Keratinocyte (primary cell): ENCODE measurements at regions not wholly inside any gene's neighbourhood (a gene's known extent, or its start where the extent isn't known, plus 50 kb on each side); places are given as distances from the start of the nearest gene placed in this dataset.

Source experiments
- EZH2 ChIP-seq: IDR thresholded peaks from one replicate; pipeline ENCODE4 v1.6.1; 2012; ENCODE audit warnings: inconsistent platforms, mild to moderate bottlenecking, low read length, moderate library complexity
- TF ChIP-seq, protein P1 (sequence below), 3 experiments: IDR thresholded peaks in 1 of 3; conservative IDR thresholded peaks in 1 of 3; optimal IDR thresholded peaks in 1 of 3; 2 replicates in 2 of 3; 3 replicates in 1 of 3; pipeline versions ENCODE3 to v1.5.1; 2011; ENCODE audit warnings: low read length in 3 of 3, mild to moderate bottlenecking in 3 of 3, moderate library complexity in 2 of 3, control low read depth in 1 of 3, inconsistent platforms in 1 of 3; ENCODE audit not compliant: insufficient read depth in 2 of 3; ENCODE audit errors: extremely low read depth in 1 of 3

DNA sequence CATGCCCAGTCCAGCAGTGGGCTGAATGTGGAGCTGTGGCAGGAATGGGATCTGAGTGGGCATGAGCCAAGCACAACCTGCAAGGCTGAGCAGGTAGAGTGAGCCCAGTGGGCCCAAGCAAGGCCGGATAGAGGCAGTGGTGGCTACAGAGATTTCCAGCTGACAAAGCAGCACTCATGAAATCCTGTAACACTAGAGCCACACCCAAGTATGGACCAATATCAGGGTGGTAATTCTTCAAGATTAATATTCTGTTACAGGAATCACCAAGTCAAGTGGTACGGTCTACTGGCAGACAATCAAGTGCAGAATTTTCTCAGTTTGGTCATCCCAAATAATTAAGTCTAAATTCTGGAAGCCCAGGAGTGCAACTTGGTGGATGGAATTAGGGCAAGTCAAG is 132.4 kb upstream of the ENPEP start:
- TF ChIP-seq, protein P1, sequence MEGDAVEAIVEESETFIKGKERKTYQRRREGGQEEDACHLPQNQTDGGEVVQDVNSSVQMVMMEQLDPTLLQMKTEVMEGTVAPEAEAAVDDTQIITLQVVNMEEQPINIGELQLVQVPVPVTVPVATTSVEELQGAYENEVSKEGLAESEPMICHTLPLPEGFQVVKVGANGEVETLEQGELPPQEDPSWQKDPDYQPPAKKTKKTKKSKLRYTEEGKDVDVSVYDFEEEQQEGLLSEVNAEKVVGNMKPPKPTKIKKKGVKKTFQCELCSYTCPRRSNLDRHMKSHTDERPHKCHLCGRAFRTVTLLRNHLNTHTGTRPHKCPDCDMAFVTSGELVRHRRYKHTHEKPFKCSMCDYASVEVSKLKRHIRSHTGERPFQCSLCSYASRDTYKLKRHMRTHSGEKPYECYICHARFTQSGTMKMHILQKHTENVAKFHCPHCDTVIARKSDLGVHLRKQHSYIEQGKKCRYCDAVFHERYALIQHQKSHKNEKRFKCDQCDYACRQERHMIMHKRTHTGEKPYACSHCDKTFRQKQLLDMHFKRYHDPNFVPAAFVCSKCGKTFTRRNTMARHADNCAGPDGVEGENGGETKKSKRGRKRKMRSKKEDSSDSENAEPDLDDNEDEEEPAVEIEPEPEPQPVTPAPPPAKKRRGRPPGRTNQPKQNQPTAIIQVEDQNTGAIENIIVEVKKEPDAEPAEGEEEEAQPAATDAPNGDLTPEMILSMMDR (optimal IDR thresholded peaks at IDR 0.05 in 1 of 3, IDR thresholded peaks at IDR 0.05 in 1 of 3, conservative IDR thresholded peaks at IDR 0.05 in 1 of 3; ENCODE audit: extremely low read depth in 1 of 3, insufficient read depth in 2 of 3, low read length in 3 of 3), result no peak
- TF ChIP-seq EZH2, result no peak
